ENCODE measurements at regions not wholly inside any gene's neighbourhood (a gene's known extent, or its start where the extent isn't known, plus 50 kb on each side); places are given as distances from the start of the nearest gene placed in this dataset.

DNA sequence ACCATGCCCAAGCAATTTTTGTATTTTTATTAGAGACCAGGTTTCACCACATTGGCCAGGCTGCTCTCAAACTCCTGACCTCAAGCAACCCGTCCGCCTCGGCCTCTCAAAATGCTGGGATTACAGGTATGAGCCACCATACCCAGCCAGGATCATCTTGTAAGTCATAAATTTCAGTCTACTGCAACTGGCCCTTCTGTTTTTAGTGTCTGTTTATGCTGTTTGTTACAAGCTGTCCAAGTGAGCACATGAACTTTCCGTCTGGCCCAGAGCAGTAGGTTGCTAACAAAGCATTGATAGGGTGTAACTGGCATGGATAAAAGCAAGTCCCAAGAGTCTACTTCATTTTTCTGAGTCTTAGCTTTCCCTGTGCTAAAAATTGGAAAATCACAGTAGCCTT, 164.4 kb upstream of the NT5C1B start:
- no peak for TF ChIP-seq POLR2A (IDR thresholded peaks at IDR 0.05)
- TF ChIP-seq, protein P1, sequence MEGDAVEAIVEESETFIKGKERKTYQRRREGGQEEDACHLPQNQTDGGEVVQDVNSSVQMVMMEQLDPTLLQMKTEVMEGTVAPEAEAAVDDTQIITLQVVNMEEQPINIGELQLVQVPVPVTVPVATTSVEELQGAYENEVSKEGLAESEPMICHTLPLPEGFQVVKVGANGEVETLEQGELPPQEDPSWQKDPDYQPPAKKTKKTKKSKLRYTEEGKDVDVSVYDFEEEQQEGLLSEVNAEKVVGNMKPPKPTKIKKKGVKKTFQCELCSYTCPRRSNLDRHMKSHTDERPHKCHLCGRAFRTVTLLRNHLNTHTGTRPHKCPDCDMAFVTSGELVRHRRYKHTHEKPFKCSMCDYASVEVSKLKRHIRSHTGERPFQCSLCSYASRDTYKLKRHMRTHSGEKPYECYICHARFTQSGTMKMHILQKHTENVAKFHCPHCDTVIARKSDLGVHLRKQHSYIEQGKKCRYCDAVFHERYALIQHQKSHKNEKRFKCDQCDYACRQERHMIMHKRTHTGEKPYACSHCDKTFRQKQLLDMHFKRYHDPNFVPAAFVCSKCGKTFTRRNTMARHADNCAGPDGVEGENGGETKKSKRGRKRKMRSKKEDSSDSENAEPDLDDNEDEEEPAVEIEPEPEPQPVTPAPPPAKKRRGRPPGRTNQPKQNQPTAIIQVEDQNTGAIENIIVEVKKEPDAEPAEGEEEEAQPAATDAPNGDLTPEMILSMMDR (IDR thresholded peaks at IDR 0.05): no peak
